ENCODE measurements at regions not wholly inside any gene's neighbourhood (a gene's known extent, or its start where the extent isn't known, plus 50 kb on each side); places are given as distances from the start of the nearest gene placed in this dataset.

DNA sequence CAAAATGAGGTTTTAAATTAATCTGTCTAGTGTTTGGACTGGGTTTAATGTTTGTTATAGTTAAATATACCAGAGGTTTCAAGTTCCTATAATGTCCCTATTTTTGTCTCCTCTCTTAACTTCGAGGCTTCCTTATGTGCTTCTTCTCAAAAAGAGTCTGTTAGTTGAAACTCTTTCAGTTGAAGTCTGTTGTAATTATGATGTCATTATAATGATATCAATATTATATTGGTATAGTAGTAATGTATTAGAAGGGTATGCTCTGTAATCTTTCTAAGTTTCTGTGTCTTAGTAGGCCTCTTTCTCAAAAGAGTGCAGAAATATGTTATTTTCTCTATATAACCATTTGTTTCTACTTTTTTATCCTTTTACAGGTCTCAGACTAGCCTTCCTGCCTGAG lies 1148.0 kb downstream of the NSUN3 start:
- Histone ChIP-seq H2AFZ (ENCODE audit: low read depth, low read length, severe bottlenecking) (no peak overlapping the region), H3K27ac (ENCODE audit: low read depth, low read length) (no peak overlapping the region), H3K4me2 (ENCODE audit: low read depth, low read length, poor library complexity, severe bottlenecking) (no peak overlapping the region), H3K36me3 (ENCODE audit: low read length) (no peaks in the 10 kb centered on the region), H4K20me1 (ENCODE audit: low read depth, low read length) (no peaks in the 10 kb centered on the region), H3K4me3 (ENCODE audit: insufficient read depth, low read length, poor library complexity, severe bottlenecking) (no peak overlapping the region), H3F3A (ENCODE audit: insufficient read depth) (no peaks in the 10 kb centered on the region), H3K9ac (ENCODE audit: low read length) (no peak overlapping the region), H3K27me3 (ENCODE audit: low read length) (no peaks in the 10 kb centered on the region), H3K9me3 (ENCODE audit: insufficient read depth, low read length) (no peaks in the 10 kb centered on the region), H3K79me2 (ENCODE audit: insufficient read depth, low read length) (no peaks in the 10 kb centered on the region), H3K9me2 (replicated peaks; ENCODE audit: insufficient read depth, low read length) (no peaks in the 10 kb centered on the region)
- no peak for TF ChIP-seq EZH2phosphoT487 (conservative IDR thresholded peaks at IDR 0.05; ENCODE audit: low read length)
- TF ChIP-seq, protein P1, sequence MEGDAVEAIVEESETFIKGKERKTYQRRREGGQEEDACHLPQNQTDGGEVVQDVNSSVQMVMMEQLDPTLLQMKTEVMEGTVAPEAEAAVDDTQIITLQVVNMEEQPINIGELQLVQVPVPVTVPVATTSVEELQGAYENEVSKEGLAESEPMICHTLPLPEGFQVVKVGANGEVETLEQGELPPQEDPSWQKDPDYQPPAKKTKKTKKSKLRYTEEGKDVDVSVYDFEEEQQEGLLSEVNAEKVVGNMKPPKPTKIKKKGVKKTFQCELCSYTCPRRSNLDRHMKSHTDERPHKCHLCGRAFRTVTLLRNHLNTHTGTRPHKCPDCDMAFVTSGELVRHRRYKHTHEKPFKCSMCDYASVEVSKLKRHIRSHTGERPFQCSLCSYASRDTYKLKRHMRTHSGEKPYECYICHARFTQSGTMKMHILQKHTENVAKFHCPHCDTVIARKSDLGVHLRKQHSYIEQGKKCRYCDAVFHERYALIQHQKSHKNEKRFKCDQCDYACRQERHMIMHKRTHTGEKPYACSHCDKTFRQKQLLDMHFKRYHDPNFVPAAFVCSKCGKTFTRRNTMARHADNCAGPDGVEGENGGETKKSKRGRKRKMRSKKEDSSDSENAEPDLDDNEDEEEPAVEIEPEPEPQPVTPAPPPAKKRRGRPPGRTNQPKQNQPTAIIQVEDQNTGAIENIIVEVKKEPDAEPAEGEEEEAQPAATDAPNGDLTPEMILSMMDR (IDR thresholded peaks at IDR 0.05; ENCODE audit: insufficient read depth, low read length, poor library complexity, severe bottlenecking): no peak

DNA sequence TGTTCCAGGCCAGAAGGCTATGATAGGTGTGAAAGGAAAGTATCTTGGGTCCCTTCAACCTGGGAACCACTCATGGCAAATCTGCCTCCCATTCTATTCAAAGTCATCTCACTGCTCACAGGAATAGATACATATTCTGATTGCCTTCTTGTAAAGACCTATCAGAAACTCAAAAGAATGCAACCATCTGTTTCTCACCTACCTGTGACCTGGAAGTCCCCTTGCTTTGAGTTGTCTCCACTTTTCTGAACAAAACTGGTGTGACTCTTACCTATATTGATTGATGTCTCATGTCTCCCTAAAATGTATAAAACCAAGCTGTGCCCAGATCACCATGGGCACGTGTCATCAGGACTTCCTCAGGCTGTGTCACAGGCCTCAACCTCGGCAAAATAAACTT lies 1149.3 kb downstream of the NSUN3 start:
- Histone ChIP-seq H3K9ac (ENCODE audit: low read length) (no peak overlapping the region), H3K36me3 (ENCODE audit: low read length) (no peaks in the 10 kb centered on the region), H3K27me3 (ENCODE audit: low read length) (no peaks in the 10 kb centered on the region), H3K9me2 (replicated peaks; ENCODE audit: insufficient read depth, low read length) (no peaks in the 10 kb centered on the region), H3F3A (ENCODE audit: insufficient read depth) (no peaks in the 10 kb centered on the region), H3K79me2 (ENCODE audit: insufficient read depth, low read length) (no peaks in the 10 kb centered on the region), H3K27ac (ENCODE audit: low read depth, low read length) (no peak overlapping the region), H3K9me3 (ENCODE audit: insufficient read depth, low read length) (peaks cover 2% of the 10 kb centered on the region; the same call in 1 of the 2 replicates), H3K4me3 (ENCODE audit: insufficient read depth, low read length, poor library complexity, severe bottlenecking) (no peak overlapping the region), H2AFZ (ENCODE audit: low read depth, low read length, severe bottlenecking) (peak overlapping the region; percentile 5), H3K4me2 (ENCODE audit: low read depth, low read length, poor library complexity, severe bottlenecking) (no peak overlapping the region), H4K20me1 (ENCODE audit: low read depth, low read length) (no peaks in the 10 kb centered on the region)
- TF ChIP-seq, protein P1 (IDR thresholded peaks at IDR 0.05; ENCODE audit: insufficient read depth, low read length, poor library complexity, severe bottlenecking): no peak
- no peak for TF ChIP-seq EZH2phosphoT487 (conservative IDR thresholded peaks at IDR 0.05; ENCODE audit: low read length)

DNA sequence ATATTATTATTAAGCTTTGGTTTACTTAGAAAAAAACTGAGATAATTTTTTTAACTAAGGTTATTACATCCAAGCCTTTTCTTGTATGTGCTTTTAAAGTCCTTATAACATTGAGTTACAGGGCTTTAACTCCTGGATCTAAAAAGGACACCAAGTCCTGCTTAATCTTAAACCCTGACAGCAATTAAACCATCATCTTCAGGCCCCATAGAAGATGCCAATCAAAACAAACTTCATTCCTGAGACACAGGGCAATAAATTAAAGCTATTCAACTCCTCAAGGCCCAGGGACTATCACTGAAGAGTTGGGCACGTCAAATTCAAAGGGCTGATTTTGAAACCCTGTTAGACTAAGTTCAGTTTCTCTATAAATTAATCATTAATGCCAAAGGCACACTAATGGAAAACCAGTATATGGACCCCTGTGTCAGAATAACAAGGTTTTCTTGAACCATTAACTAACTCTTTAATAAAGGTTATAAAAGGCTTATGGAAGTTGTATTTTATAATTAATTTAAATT lies 1152.6 kb downstream of the NSUN3 start:
- TF ChIP-seq EZH2phosphoT487 (conservative IDR thresholded peaks at IDR 0.05; ENCODE audit: low read length): no peak
- TF ChIP-seq, protein P1 (IDR thresholded peaks at IDR 0.05; ENCODE audit: insufficient read depth, low read length, poor library complexity, severe bottlenecking): no peak
- no peaks in the 10 kb centered on the region for H3K9me2 ChIP-seq (replicated peaks; ENCODE audit: insufficient read depth, low read length)
- H2AFZ ChIP-seq (ENCODE audit: low read depth, low read length, severe bottlenecking): no peak overlapping the region
- no peaks in the 10 kb centered on the region for H3K79me2 ChIP-seq (ENCODE audit: insufficient read depth, low read length)
- H3K4me2 ChIP-seq (ENCODE audit: low read depth, low read length, poor library complexity, severe bottlenecking): no peak overlapping the region
- no peaks in the 10 kb centered on the region for H4K20me1 ChIP-seq (ENCODE audit: low read depth, low read length)
- no peak overlapping the region for H3K9ac ChIP-seq (ENCODE audit: low read length)
- peaks cover 8% of the 10 kb centered on the region; the same call in 1 of the 2 replicates for H3K9me3 ChIP-seq (ENCODE audit: insufficient read depth, low read length)
- H3F3A ChIP-seq (ENCODE audit: insufficient read depth): no peaks in the 10 kb centered on the region
- H3K27me3 ChIP-seq (ENCODE audit: low read length): no peaks in the 10 kb centered on the region
- H3K36me3 ChIP-seq (ENCODE audit: low read length): no peaks in the 10 kb centered on the region
- H3K27ac ChIP-seq (ENCODE audit: low read depth, low read length): no peak overlapping the region
- no peak overlapping the region for H3K4me3 ChIP-seq (ENCODE audit: insufficient read depth, low read length, poor library complexity, severe bottlenecking)
